Heart left ventricle (tissue), 16 donors: ENCODE measurements at regions not wholly inside any gene's neighbourhood (a gene's known extent, or its start where the extent isn't known, plus 50 kb on each side); places are given as distances from the start of the nearest gene placed in this dataset.

Experiments used
- ATAC-seq, 4 donors: fragments of 200-7000 bp; cut with Tn5 transposase; one replicate each; pipeline ENCODE4 v1.9.1; 2020 to 2022; ENCODE audit warnings: moderate library complexity in 4 of 4, mild to moderate bottlenecking in 3 of 4, moderate number of reproducible peaks in 1 of 4
- DNase-seq, 5 donors: peaks; one replicate each; pipeline ENCODE4 v3.0.0-alpha.2; 2020
- H3K27ac ChIP-seq, 12 donors: fragments of 200-600 bp; sonication (generic) in 4 of 12; one replicate each; pipeline versions ENCODE4 v1.5.0 to v1.8.0; 2016 to 2022; ENCODE audit warnings: mild to moderate bottlenecking in 2 of 12
- H3K27me3 ChIP-seq, 9 donors: fragments of 200-600 bp; sonication (generic) in 2 of 9; one replicate each; pipeline versions ENCODE4 v1.5.1 to v1.8.0; 2016 to 2022; ENCODE audit warnings: mild to moderate bottlenecking in 3 of 9
- H3K36me3 ChIP-seq, 9 donors: fragments of 200-600 bp; sonication (generic) in 2 of 9; one replicate each; pipeline versions ENCODE4 v1.5.0 to v1.8.0; 2018 to 2022; ENCODE audit warnings: mild to moderate bottlenecking in 2 of 9
- H3K4me1 ChIP-seq, 12 donors: fragments of 200-600 bp; sonication (generic) in 4 of 12; one replicate each; pipeline versions ENCODE4 v1.5.0 to v1.8.0; 2016 to 2022; ENCODE audit warnings: mild to moderate bottlenecking in 3 of 12
- H3K4me3 ChIP-seq, 12 donors: fragments of 200-600 bp; sonication (generic) in 4 of 12; one replicate each; pipeline versions ENCODE4 v1.5.0 to v1.8.0; 2017 to 2022; ENCODE audit warnings: mild to moderate bottlenecking in 9 of 12, moderate library complexity in 4 of 12
- H3K9me3 ChIP-seq, 12 donors: fragments of 200-600 bp; sonication (generic) in 4 of 12; one replicate each; pipeline versions ENCODE4 v1.5.0 to v1.8.0; 2016 to 2022; ENCODE audit warnings: mild to moderate bottlenecking in 1 of 12
- CTCF ChIP-seq, 12 donors: fragments of 200-600 bp; sonication (generic) in 4 of 12; IDR thresholded peaks; one replicate each; pipeline versions ENCODE4 v1.5.0 to v1.8.0; 2018 to 2022; ENCODE audit warnings: antibody characterized with exemption in 12 of 12, mild to moderate bottlenecking in 5 of 12
- POLR2A ChIP-seq, 2 donors: fragments of 450-650 bp; IDR thresholded peaks; one replicate each; pipeline ENCODE4 v1.6.1; 2017; ENCODE audit warnings: antibody characterized with exemption in 2 of 2, mild to moderate bottlenecking in 2 of 2, moderate library complexity in 2 of 2
- WGBS, 4 donors: extraction: QIAGEN DNeasy Blood & Tissue Kit in 2 of 4; methylation state at CpG; one replicate each; pipeline versions ENCODE4 v1.1.5 to v1.1.7; 2013 to 2018; 5-methylcytosine and 5-hydroxymethylcytosine counted together
- intact Hi-C, 10 donors: fragments of 100-400 bp; cut with DNase I; formaldehyde crosslinking; loops; one replicate each; pipeline versions ENCODE4 v1.11.1 to v1.14.2; 2022
- donor health status: ischemic (EF 13 %, LVEDD 7.1; RV severe dilation, severe dysfunction).
- donor health status: healthy with polysubstance abuse.
- donor health status: DM: no; HTN: yes; CAD: no.
- donor health status: DM: no; HTN: no; CAD: no.
- donor health status: ischemic (EF 25% LVEDD 6.9; RV normal size, moderate dysfunction).
- donor health status: ischemic (EF 25% LVEDD 5.7; RV mildly dilated, moderate dysfunction).
- donor health status: healthy.
- donor health status: DM: yes; HTN: yes; CAD: no.
- donor health status: ischemic (EF 35%, LVEDD 5.7; RV mildly dilated, moderate dysfunction).
- donor health status: nonischemic (EF 11% LVEDD 7.7; RV severe dilation, severe dysfunction).
- donor health status: DM: yes; HTN: yes; CAD: no.
- donor health status: PGD.
- donor health status: ischemic (EF 29% LVEDD 5.4; RV normal size, mild dysfunction).
- donor health status: nonischemic (EF 23%, LVEDD 6.1; RV moderate dilation, normal function).

GRCh38 chr4:4733663-4734062, 125.8 kb upstream of the MSX1 start:
- Histone ChIP-seq H3K4me3 (no peak overlapping the region), H3K27ac (no peak overlapping the region), H3K27me3 (no peaks in the 10 kb centered on the region), H3K9me3 (no peaks in the 10 kb centered on the region), H3K4me1 (peaks cover 0 to 3% (median 0%) of the 10 kb centered on the region in 12 donors), H3K36me3 (no peaks in the 10 kb centered on the region)
- TF ChIP-seq POLR2A (IDR thresholded peaks at IDR 0.05) (no peak), CTCF (IDR thresholded peaks at IDR 0.05) (no peak)
- ATAC-seq (no peak), DNase-seq (no peak)
- intact Hi-C loops: no loop called here
- WGBS, 4 donors: 70 to 94% (median 90%) methylated on average over 3 of the region's 3 CpGs

GRCh38 chr4:4730249-4730648, 129.2 kb upstream of the MSX1 start:
- H3K9me3 ChIP-seq: peaks cover 0 to 21% (median 10%) of the 10 kb centered on the region in 12 donors
- no peaks in the 10 kb centered on the region for H3K36me3 ChIP-seq
- WGBS, 4 donors: 72 to 84% (median 81%) methylated on average over 11 of the region's 11 CpGs
- no peaks in the 10 kb centered on the region for H3K4me1 ChIP-seq
- DNase-seq (no peak), ATAC-seq (no peak)
- no peak overlapping the region for H3K27ac ChIP-seq
- no peak for TF ChIP-seq CTCF (IDR thresholded peaks at IDR 0.05)
- TF ChIP-seq POLR2A (IDR thresholded peaks at IDR 0.05): no peak
- H3K4me3 ChIP-seq: no peak overlapping the region
- no peaks in the 10 kb centered on the region for H3K27me3 ChIP-seq
- intact Hi-C loops: no loop called here

GRCh38 chr4:4729206-4729605, 130.3 kb upstream of the MSX1 start:
- WGBS, 4 donors: 86 to 93% (median 89%) methylated on average over 7 of the region's 7 CpGs
- no peak for DNase-seq
- no peak overlapping the region for H3K4me3 ChIP-seq
- no peak for ATAC-seq
- no peaks in the 10 kb centered on the region for H3K36me3 ChIP-seq
- H3K9me3 ChIP-seq: peaks cover 0 to 27% (median 13%) of the 10 kb centered on the region in 12 donors
- intact Hi-C loops: no loop called here
- H3K27me3 ChIP-seq: no peaks in the 10 kb centered on the region
- TF ChIP-seq POLR2A (IDR thresholded peaks at IDR 0.05) (no peak), CTCF (IDR thresholded peaks at IDR 0.05) (no peak)
- H3K4me1 ChIP-seq: no peaks in the 10 kb centered on the region
- H3K27ac ChIP-seq: no peak overlapping the region

GRCh38 chr4:4727536-4727935, 131.9 kb upstream of the MSX1 start:
- intact Hi-C loops: no loop called here

More at GRCh38 chr4:4727536-4727935, 131.9 kb upstream of the MSX1 start:
- ATAC-seq: no peak
- Histone ChIP-seq H3K27ac (no peak overlapping the region), H3K4me3 (no peak overlapping the region), H3K36me3 (no peaks in the 10 kb centered on the region), H3K9me3 (peaks cover 0 to 27% (median 13%) of the 10 kb centered on the region in 12 donors), H3K27me3 (no peaks in the 10 kb centered on the region), H3K4me1 (no peaks in the 10 kb centered on the region)
- DNase-seq: no peak
- 40 to 95% (median 88%) methylated on average over 1 of the region's 1 CpG for WGBS, 4 donors
- TF ChIP-seq POLR2A (IDR thresholded peaks at IDR 0.05) (no peak), CTCF (IDR thresholded peaks at IDR 0.05) (no peak)
